GM18498 (cell line): ENCODE measurements at regions not wholly inside any gene's neighbourhood (a gene's known extent, or its start where the extent isn't known, plus 50 kb on each side); places are given as distances from the start of the nearest gene placed in this dataset.

ENCODE experiments used
- ATAC-seq: cut with Tn5 transposase; IDR thresholded peaks from one replicate; pipeline ENCODE4 v1.9.1; 2021; ENCODE audit warnings: mild to moderate bottlenecking, moderate library complexity; ENCODE audit not compliant: unreplicated experiment

GRCh38 chr10:130806426-130806825, 505.1 kb downstream of the TCERG1L start:
- ATAC-seq, result no peak

- no peak for ATAC-seq
Observed at GRCh38 chr10:130807096-130807495, 504.4 kb downstream of the TCERG1L start.

GRCh38 chr10:130807721-130808120, 503.8 kb downstream of the TCERG1L start:
- no peak for ATAC-seq

- no peak for ATAC-seq
Observed at GRCh38 chr10:130808243-130808642, 503.3 kb downstream of the TCERG1L start.

GRCh38 chr10:130808686-130809085, 502.8 kb downstream of the TCERG1L start:
- ATAC-seq, result no peak

GRCh38 chr10:130809181-130809580, 502.3 kb downstream of the TCERG1L start:
- no peak for ATAC-seq

GRCh38 chr10:130809761-130810515, 501.6 kb downstream of the TCERG1L start:
- ATAC-seq, result no peak

- ATAC-seq, result no peak
Observed at GRCh38 chr10:130810856-130811255, 500.7 kb downstream of the TCERG1L start.

- no peak for ATAC-seq
Observed at GRCh38 chr10:130812381-130813148, 499.0 kb downstream of the TCERG1L start.

GRCh38 chr10:130814610-130815009, 496.9 kb downstream of the TCERG1L start:
- no peak for ATAC-seq

- no peak for ATAC-seq
Observed at GRCh38 chr10:130816116-130816901, 495.2 kb downstream of the TCERG1L start.

GRCh38 chr10:130817046-130817624, 494.4 kb downstream of the TCERG1L start:
- no peak for ATAC-seq

GRCh38 chr10:130817674-130818073, 493.8 kb downstream of the TCERG1L start:
- ATAC-seq, result no peak

GRCh38 chr10:130820880-130821482, 490.5 kb downstream of the TCERG1L start:
- ATAC-seq, result no peak

- no peak for ATAC-seq
Observed at GRCh38 chr10:130824230-130825014, 487.1 kb downstream of the TCERG1L start.

GRCh38 chr10:130833596-130833995, 477.9 kb downstream of the TCERG1L start:
- ATAC-seq, result no peak

- ATAC-seq, result no peak
Observed at GRCh38 chr10:130834170-130834569, 477.4 kb downstream of the TCERG1L start.

GRCh38 chr10:130834573-130834972, 476.9 kb downstream of the TCERG1L start:
- ATAC-seq, result no peak

GRCh38 chr10:130835068-130835467, 476.5 kb downstream of the TCERG1L start:
- no peak for ATAC-seq

GRCh38 chr10:130836344-130836743, 475.2 kb downstream of the TCERG1L start:
- ATAC-seq, result no peak
